Endothelial cell of umbilical vein (primary cell): ENCODE measurements at regions not wholly inside any gene's neighbourhood (a gene's known extent, or its start where the extent isn't known, plus 50 kb on each side); places are given as distances from the start of the nearest gene placed in this dataset.

Experiments used
- BruUV-seq: library from RNA; stranded (reverse); fragments of 400-500 nt; replicated peaks from 2 replicates; lab custom pipeline; 2021; lab: Mats Ljungman, UMichigan
- CTCF ChIA-PET: fragments of 300-600, 350-600 bp; sonication (Branson Sonifier 250); formaldehyde crosslinking; loops from one replicate; lab custom pipeline; 2021; ENCODE audit warnings: antibody characterized with exemption, inconsistent platforms; lab: Charles Lee
- POLR2A ChIA-PET: fragments of 300-600, 350-600 bp; sonication (Branson Sonifier 250); formaldehyde crosslinking; loops from one replicate; lab custom pipeline; 2021; ENCODE audit warnings: antibody characterized with exemption, inconsistent platforms; lab: Charles Lee
- DNase-seq: peaks from one replicate; pipeline ENCODE4 v3.0.0-alpha.2; 2011; ENCODE audit warnings: low read depth, low spot score
- FAIRE-seq: peaks from 2 replicates; lab custom pipeline; 2011; peaks lifted over from hg19 to GRCh38; lab: Jason Lieb, UNC
- H2AFZ ChIP-seq: 2 replicates; pipeline ENCODE4 v1.6.0; 2012; ENCODE audit warnings: low read depth, low read length, control low read depth, inconsistent platforms
- H3K27ac ChIP-seq: 2 replicates; pipeline ENCODE4 v1.5.1; 2011; ENCODE audit warnings: low read depth, mild to moderate bottlenecking, control low read depth, low read length, moderate library complexity; ENCODE audit not compliant: insufficient read depth
- H3K27me3 ChIP-seq, 2 experiments: 2 replicates each; pipeline versions ENCODE4 v1.6.0 to v1.6.1; 2011; ENCODE audit warnings: low read length in 2 of 2, mixed read lengths in 1 of 2; ENCODE audit not compliant: control insufficient read depth in 2 of 2, insufficient read depth in 2 of 2
- H3K36me3 ChIP-seq, 2 experiments: 2 replicates in 1 of 2; 3 replicates in 1 of 2; pipeline ENCODE4 v1.5.1; 2011; ENCODE audit warnings: low read length in 2 of 2, mild to moderate bottlenecking in 1 of 2, moderate library complexity in 1 of 2; ENCODE audit not compliant: control insufficient read depth in 2 of 2, insufficient read depth in 2 of 2; ENCODE audit errors: extremely low read depth in 1 of 2
- H3K4me1 ChIP-seq: 3 replicates; pipeline ENCODE4 v1.5.1; 2011; ENCODE audit warnings: mild to moderate bottlenecking, low read length; ENCODE audit not compliant: control insufficient read depth, insufficient read depth; ENCODE audit errors: extremely low read depth
- H3K4me2 ChIP-seq: 2 replicates; pipeline ENCODE4 v1.6.1; 2011; ENCODE audit warnings: low read length, control low read depth, mixed read lengths; ENCODE audit not compliant: insufficient read depth
- H3K4me3 ChIP-seq, 3 experiments: fragments of 200-600 bp in 1 of 3; sonication (generic), shearing (Covaris generic) in 1 of 3; replicated peaks in 1 of 3; 2 replicates each; pipeline ENCODE4 v1.5.1; 2011 to 2016; ENCODE audit warnings: control low read depth in 3 of 3, low read length in 3 of 3, mild to moderate bottlenecking in 2 of 3, inconsistent platforms in 1 of 3, low read depth in 1 of 3, moderate library complexity in 1 of 3; ENCODE audit not compliant: insufficient read depth in 1 of 3
- H3K79me2 ChIP-seq: 2 replicates; pipeline ENCODE4 v1.6.0; 2012; ENCODE audit warnings: low read length, inconsistent platforms; ENCODE audit not compliant: control insufficient read depth, insufficient read depth
- H3K9ac ChIP-seq: replicated peaks from 2 replicates; pipeline ENCODE3; 2011; ENCODE audit warnings: low read length, control low read depth; ENCODE audit not compliant: insufficient read depth; ENCODE audit errors: extremely low read depth
- H3K9me1 ChIP-seq: replicated peaks from 3 replicates; pipeline ENCODE4 v1.6.0; 2011; ENCODE audit warnings: mild to moderate bottlenecking, low read length; ENCODE audit not compliant: control insufficient read depth, insufficient read depth; ENCODE audit errors: extremely low read depth
- H3K9me3 ChIP-seq: replicated peaks from 2 replicates; pipeline ENCODE4 v1.5.1; 2012; ENCODE audit warnings: low read length, inconsistent platforms; ENCODE audit not compliant: control insufficient read depth, insufficient read depth
- H4K20me1 ChIP-seq: replicated peaks from 2 replicates; pipeline ENCODE3; 2011; ENCODE audit warnings: mild to moderate bottlenecking, low read length; ENCODE audit not compliant: control insufficient read depth, insufficient read depth; ENCODE audit errors: extremely low read depth
- CTCF ChIP-seq, 2 donors: IDR thresholded peaks; 1 replicate in 1 of 2; 2 replicates in 1 of 2; pipeline ENCODE4 v1.5.1; 2011; ENCODE audit warnings: low read length in 2 of 2, mild to moderate bottlenecking in 2 of 2, moderate library complexity in 2 of 2, control low read depth in 1 of 2, inconsistent platforms in 1 of 2, low read depth in 1 of 2; ENCODE audit not compliant: insufficient read depth in 1 of 2; ENCODE audit errors: extremely low read depth in 1 of 2
- EZH2 ChIP-seq: IDR thresholded peaks from 2 replicates; pipeline ENCODE4 v1.6.1; 2012; ENCODE audit warnings: borderline replicate concordance, low read depth, mild to moderate bottlenecking, moderate library complexity, low read length, inconsistent platforms; ENCODE audit not compliant: severe bottlenecking
- FOS ChIP-seq: IDR thresholded peaks from 2 replicates; pipeline ENCODE4 v1.6.1; 2011; ENCODE audit warnings: mild to moderate bottlenecking, low read length, moderate library complexity, borderline replicate concordance; ENCODE audit not compliant: insufficient read depth
- GATA2 ChIP-seq: IDR thresholded peaks from 2 replicates; pipeline ENCODE4 v1.7.0; 2011; ENCODE audit warnings: low read depth, mild to moderate bottlenecking, moderate library complexity, mixed read lengths, low read length; ENCODE audit not compliant: insufficient read length, insufficient read depth
- JUN ChIP-seq: IDR thresholded peaks from 2 replicates; pipeline ENCODE4 v1.6.1; 2011; ENCODE audit warnings: borderline replicate concordance, low read depth; ENCODE audit not compliant: insufficient read length, insufficient read depth
- MAX ChIP-seq: IDR thresholded peaks from 2 replicates; pipeline ENCODE4 v1.6.1; 2011; ENCODE audit not compliant: insufficient read depth, insufficient read length
- MYC ChIP-seq: IDR thresholded peaks from one replicate; pipeline ENCODE4 v1.6.1; 2011; ENCODE audit warnings: mild to moderate bottlenecking, low read depth, low read length
- POLR2A ChIP-seq: IDR thresholded peaks from 2 replicates; pipeline ENCODE4 v1.6.1; 2012; ENCODE audit warnings: low read depth, mild to moderate bottlenecking, control low read depth, low read length
- POLR2AphosphoS5 ChIP-seq: IDR thresholded peaks from 2 replicates; pipeline ENCODE4 v1.6.1; 2012; ENCODE audit warnings: low read depth, mild to moderate bottlenecking, control low read depth, low read length, moderate library complexity; ENCODE audit not compliant: insufficient read depth
- dilution Hi-C: fragments of 300-500 bp; cut with MboI; formaldehyde crosslinking; loops from one replicate; pipeline ENCODE4 v1.15.0; 2019; ENCODE audit warnings: low sequenced_read_pairs; ENCODE audit not compliant: extremely low pct_ligation_motif_present
- intact Hi-C: fragments of 100-400 bp; cut with micrococcal nuclease; formaldehyde crosslinking; loops from one replicate; pipeline ENCODE4 v1.10.0; 2022

- dilution Hi-C loops = no loop called here
Measured at GRCh38 chr5:37966291-37966690, 126.5 kb upstream of the GDNF start.

More at GRCh38 chr5:37966291-37966690, 126.5 kb upstream of the GDNF start:
- intact Hi-C loops = no loop called here
- H3K79me2 ChIP-seq = no peaks in the 10 kb centered on the region
- DNase-seq (no peak), FAIRE-seq (no peak)
- H3K36me3 ChIP-seq = no peaks in the 10 kb centered on the region
- H4K20me1 ChIP-seq = no peaks in the 10 kb centered on the region
- TF ChIP-seq GATA2 (no peak), MYC (no peak), CTCF (IDR thresholded peaks at IDR 0.05; ENCODE audit: extremely low read depth in 1 of 2, insufficient read depth in 1 of 2, low read depth in 1 of 2, low read length in 2 of 2) (no peak), MAX (no peak), POLR2AphosphoS5 (no peak), JUN (no peak), FOS (no peak), POLR2A (no peak), EZH2 (no peak)
- POLR2A ChIA-PET = no interaction called here
- CTCF ChIA-PET = no interaction called here
- no peaks in the 10 kb centered on the region for H3K27me3 ChIP-seq
- no peaks in the 10 kb centered on the region for H3K9me1 ChIP-seq
- no peak overlapping the region for H3K9ac ChIP-seq
- H3K4me2 ChIP-seq = no peak overlapping the region
- no peaks in the 10 kb centered on the region for H3K4me1 ChIP-seq
- no peak overlapping the region for H3K4me3 ChIP-seq
- BruUV-seq = no TSS peak
- no peak overlapping the region for H2AFZ ChIP-seq
- no peak overlapping the region for H3K27ac ChIP-seq
- H3K9me3 ChIP-seq = no peaks in the 10 kb centered on the region
